WTC11 (cell line): ENCODE measurements at regions not wholly inside any gene's neighbourhood (a gene's known extent, or its start where the extent isn't known, plus 50 kb on each side); places are given as distances from the start of the nearest gene placed in this dataset.

Experiments
- ATAC-seq: fragments of 200-7000 bp; cut with Tn5 transposase; 2 replicates; pipeline ENCODE4 v1.10.0; 2021; ENCODE audit warnings: mild to moderate bottlenecking, moderate library complexity
- CTCF ChIA-PET: fragments of 300-600 bp; sonication (Branson Sonifier 250); formaldehyde crosslinking; loops from one replicate; lab custom pipeline; 2021; ENCODE audit warnings: antibody characterized with exemption; lab: Charles Lee
- POLR2A ChIA-PET: fragments of 350-600 bp; sonication (Branson Sonifier 250); formaldehyde crosslinking; loops from one replicate; lab custom pipeline; 2021; ENCODE audit warnings: antibody characterized with exemption; lab: Charles Lee
- DNase-seq: peaks from one replicate; pipeline ENCODE4 v3.0.0; 2021; ENCODE audit warnings: low spot score
- H3K27ac Mint-ChIP-seq: 2 replicates; pipeline ENCODE4 v1.8.0; 2021; ENCODE audit warnings: mixed read lengths
- H3K27me3 Mint-ChIP-seq: 2 replicates; pipeline ENCODE4 v1.8.0; 2021; ENCODE audit warnings: low read depth, mild to moderate bottlenecking, moderate library complexity, mixed read lengths
- H3K36me3 Mint-ChIP-seq: 2 replicates; pipeline ENCODE4 v1.8.0; 2021; ENCODE audit warnings: mixed read lengths
- H3K4me1 Mint-ChIP-seq: 2 replicates; pipeline ENCODE4 v1.8.0; 2022; ENCODE audit warnings: mixed read lengths
- H3K4me3 Mint-ChIP-seq: 2 replicates; pipeline ENCODE4 v1.8.0; 2021; ENCODE audit warnings: mild to moderate bottlenecking, moderate library complexity, mixed read lengths
- H3K9me3 Mint-ChIP-seq: 2 replicates; pipeline ENCODE4 v1.8.0; 2021; ENCODE audit warnings: mixed read lengths
- FOXJ3 ChIP-seq: sonication (generic); formaldehyde crosslinking; IDR thresholded peaks from 2 replicates; pipeline ENCODE4 v1.9.0; 2021; ENCODE audit warnings: missing genetic modification reagents, mild to moderate bottlenecking, borderline replicate concordance
- GABPB1 ChIP-seq: sonication (generic); formaldehyde crosslinking; IDR thresholded peaks from 2 replicates; pipeline ENCODE4 v1.8.1; 2023; ENCODE audit warnings: mild to moderate bottlenecking, missing genetic modification reagents
- GRHL2 ChIP-seq: fragments of 250-450 bp; sonication (Bioruptor Pico); IDR thresholded peaks from 2 replicates; pipeline ENCODE4 v1.8.0; 2022; ENCODE audit warnings: mild to moderate bottlenecking, moderate library complexity; ENCODE audit not compliant: insufficient replicate concordance, severe bottlenecking
- IRF2 ChIP-seq: sonication (generic); formaldehyde crosslinking; IDR thresholded peaks from 2 replicates; pipeline ENCODE4 v1.8.0; 2022; ENCODE audit warnings: low read depth, missing genetic modification reagents, borderline replicate concordance
- KAT7 ChIP-seq: sonication (generic); formaldehyde crosslinking; IDR thresholded peaks from 2 replicates; pipeline ENCODE4 v1.8.1; 2023; ENCODE audit warnings: missing genetic modification reagents, mild to moderate bottlenecking, borderline replicate concordance
- NFE2L1 ChIP-seq: sonication (generic); formaldehyde crosslinking; IDR thresholded peaks from 2 replicates; pipeline ENCODE4 v1.8.1; 2023; ENCODE audit warnings: missing genetic modification reagents
- NFYB ChIP-seq: sonication (generic); formaldehyde crosslinking; conservative IDR thresholded peaks from 2 replicates; pipeline ENCODE4 v1.8.0; 2022; ENCODE audit warnings: low read depth, missing genetic modification reagents
- NR1H2 ChIP-seq: sonication (generic); formaldehyde crosslinking; IDR thresholded peaks from 2 replicates; pipeline ENCODE4 v1.9.0; 2021; ENCODE audit warnings: mild to moderate bottlenecking, moderate library complexity, missing genetic modification reagents
- PRRX2 ChIP-seq: fragments of 250-450 bp; sonication (Bioruptor Pico); IDR thresholded peaks from 2 replicates; pipeline ENCODE4 v1.8.0; 2021; ENCODE audit warnings: mild to moderate bottlenecking
- SMAD3 ChIP-seq: sonication (generic); formaldehyde crosslinking; IDR thresholded peaks from 2 replicates; pipeline ENCODE4 v1.8.0; 2022; ENCODE audit warnings: missing genetic modification reagents, mild to moderate bottlenecking, borderline replicate concordance
- TEAD1 ChIP-seq: sonication (generic); formaldehyde crosslinking; IDR thresholded peaks from 2 replicates; pipeline ENCODE4 v1.8.0; 2022; ENCODE audit warnings: mild to moderate bottlenecking, missing genetic modification reagents
- TEAD4 ChIP-seq: sonication (generic); formaldehyde crosslinking; IDR thresholded peaks from 2 replicates; pipeline ENCODE4 v1.8.0; 2022; ENCODE audit warnings: mild to moderate bottlenecking, missing genetic modification reagents
- TF ChIP-seq, protein P1 (sequence below): sonication (generic); formaldehyde crosslinking; conservative IDR thresholded peaks from 2 replicates; pipeline ENCODE4 v1.8.1; 2023; ENCODE audit warnings: mild to moderate bottlenecking, low read depth, missing genetic modification reagents, moderate library complexity
- TF ChIP-seq, protein P2 (sequence below): sonication (generic); formaldehyde crosslinking; IDR thresholded peaks from 2 replicates; pipeline ENCODE4 v1.8.0; 2023; ENCODE audit warnings: mild to moderate bottlenecking, missing genetic modification reagents
- TF ChIP-seq, protein P3 (sequence below): sonication (generic); formaldehyde crosslinking; IDR thresholded peaks from 2 replicates; pipeline ENCODE4 v1.8.1; 2022; ENCODE audit warnings: low read depth, mild to moderate bottlenecking, moderate library complexity, missing genetic modification reagents, borderline replicate concordance
- TF ChIP-seq, protein P4 (sequence below): fragments of 250-450 bp; sonication (Bioruptor Pico); IDR thresholded peaks from 2 replicates; pipeline ENCODE4 v2.1.2; 2022; ENCODE audit warnings: mild to moderate bottlenecking, moderate library complexity
- TF ChIP-seq, protein P5 (sequence below): sonication (generic); formaldehyde crosslinking; IDR thresholded peaks from 2 replicates; pipeline ENCODE4 v1.8.1; 2022; ENCODE audit warnings: low read depth, missing genetic modification reagents, borderline replicate concordance
- TF ChIP-seq, protein P6 (sequence below): sonication (generic); formaldehyde crosslinking; IDR thresholded peaks from 2 replicates; pipeline ENCODE4 v1.8.0; 2022; ENCODE audit warnings: mild to moderate bottlenecking, missing genetic modification reagents
- TF ChIP-seq, protein P7 (sequence below): fragments of 200-600 bp; IDR thresholded peaks from 2 replicates; pipeline ENCODE4 v1.8.0; 2022; ENCODE audit warnings: antibody characterized with exemption

DNA sequence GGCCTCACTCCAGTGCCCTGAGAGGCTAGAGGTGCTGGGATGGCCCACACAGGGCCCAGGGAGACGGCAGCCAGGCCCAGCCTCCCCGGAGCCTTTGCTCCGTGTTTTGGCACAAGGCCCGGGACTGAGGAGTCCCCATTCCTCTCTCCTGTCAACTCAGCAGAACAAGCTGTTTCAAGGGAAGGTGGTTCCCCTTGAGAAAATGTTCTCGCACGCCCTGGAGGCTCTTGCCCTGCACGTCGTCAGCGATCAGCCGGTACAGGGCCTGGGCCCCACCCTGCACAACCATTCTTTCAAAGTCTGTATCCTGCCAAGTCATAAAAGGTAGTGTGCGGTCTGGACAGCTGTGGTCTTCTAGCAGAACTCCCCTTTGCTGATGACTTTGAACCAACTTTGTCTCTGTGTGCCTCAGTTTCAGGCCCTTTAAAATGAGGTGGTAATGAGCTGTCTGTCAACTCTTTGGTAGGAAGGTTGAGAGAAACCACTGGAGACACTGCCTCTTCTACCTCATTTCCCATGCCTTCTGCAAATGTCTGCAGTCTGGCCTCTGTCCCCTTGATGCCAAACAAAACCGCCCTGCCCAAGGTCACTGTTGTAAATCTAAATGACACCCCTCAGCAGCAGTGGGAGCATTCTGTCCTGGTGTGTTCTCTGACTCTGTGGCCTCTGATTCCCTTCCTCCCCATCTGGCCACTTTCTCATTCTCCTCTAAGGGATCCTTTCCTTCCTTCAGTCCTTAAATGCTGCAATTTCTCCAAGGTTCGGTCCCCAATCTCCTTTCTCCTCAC lies 138.6 kb upstream of the JUN start:
- POLR2A ChIA-PET, result no interaction called here
- no peaks in the 10 kb centered on the region for H3K4me1 Mint-ChIP-seq
- ATAC-seq (no peak), DNase-seq (no peak)
- TF ChIP-seq, protein P1, sequence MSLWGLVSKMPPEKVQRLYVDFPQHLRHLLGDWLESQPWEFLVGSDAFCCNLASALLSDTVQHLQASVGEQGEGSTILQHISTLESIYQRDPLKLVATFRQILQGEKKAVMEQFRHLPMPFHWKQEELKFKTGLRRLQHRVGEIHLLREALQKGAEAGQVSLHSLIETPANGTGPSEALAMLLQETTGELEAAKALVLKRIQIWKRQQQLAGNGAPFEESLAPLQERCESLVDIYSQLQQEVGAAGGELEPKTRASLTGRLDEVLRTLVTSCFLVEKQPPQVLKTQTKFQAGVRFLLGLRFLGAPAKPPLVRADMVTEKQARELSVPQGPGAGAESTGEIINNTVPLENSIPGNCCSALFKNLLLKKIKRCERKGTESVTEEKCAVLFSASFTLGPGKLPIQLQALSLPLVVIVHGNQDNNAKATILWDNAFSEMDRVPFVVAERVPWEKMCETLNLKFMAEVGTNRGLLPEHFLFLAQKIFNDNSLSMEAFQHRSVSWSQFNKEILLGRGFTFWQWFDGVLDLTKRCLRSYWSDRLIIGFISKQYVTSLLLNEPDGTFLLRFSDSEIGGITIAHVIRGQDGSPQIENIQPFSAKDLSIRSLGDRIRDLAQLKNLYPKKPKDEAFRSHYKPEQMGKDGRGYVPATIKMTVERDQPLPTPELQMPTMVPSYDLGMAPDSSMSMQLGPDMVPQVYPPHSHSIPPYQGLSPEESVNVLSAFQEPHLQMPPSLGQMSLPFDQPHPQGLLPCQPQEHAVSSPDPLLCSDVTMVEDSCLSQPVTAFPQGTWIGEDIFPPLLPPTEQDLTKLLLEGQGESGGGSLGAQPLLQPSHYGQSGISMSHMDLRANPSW, result no peak
- TF ChIP-seq NFYB (CRISPR knock-in tag), result no peak
- TF ChIP-seq, protein P2, sequence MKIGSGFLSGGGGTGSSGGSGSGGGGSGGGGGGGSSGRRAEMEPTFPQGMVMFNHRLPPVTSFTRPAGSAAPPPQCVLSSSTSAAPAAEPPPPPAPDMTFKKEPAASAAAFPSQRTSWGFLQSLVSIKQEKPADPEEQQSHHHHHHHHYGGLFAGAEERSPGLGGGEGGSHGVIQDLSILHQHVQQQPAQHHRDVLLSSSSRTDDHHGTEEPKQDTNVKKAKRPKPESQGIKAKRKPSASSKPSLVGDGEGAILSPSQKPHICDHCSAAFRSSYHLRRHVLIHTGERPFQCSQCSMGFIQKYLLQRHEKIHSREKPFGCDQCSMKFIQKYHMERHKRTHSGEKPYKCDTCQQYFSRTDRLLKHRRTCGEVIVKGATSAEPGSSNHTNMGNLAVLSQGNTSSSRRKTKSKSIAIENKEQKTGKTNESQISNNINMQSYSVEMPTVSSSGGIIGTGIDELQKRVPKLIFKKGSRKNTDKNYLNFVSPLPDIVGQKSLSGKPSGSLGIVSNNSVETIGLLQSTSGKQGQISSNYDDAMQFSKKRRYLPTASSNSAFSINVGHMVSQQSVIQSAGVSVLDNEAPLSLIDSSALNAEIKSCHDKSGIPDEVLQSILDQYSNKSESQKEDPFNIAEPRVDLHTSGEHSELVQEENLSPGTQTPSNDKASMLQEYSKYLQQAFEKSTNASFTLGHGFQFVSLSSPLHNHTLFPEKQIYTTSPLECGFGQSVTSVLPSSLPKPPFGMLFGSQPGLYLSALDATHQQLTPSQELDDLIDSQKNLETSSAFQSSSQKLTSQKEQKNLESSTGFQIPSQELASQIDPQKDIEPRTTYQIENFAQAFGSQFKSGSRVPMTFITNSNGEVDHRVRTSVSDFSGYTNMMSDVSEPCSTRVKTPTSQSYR (CRISPR knock-in tag), result no peak
- TF ChIP-seq, protein P3, sequence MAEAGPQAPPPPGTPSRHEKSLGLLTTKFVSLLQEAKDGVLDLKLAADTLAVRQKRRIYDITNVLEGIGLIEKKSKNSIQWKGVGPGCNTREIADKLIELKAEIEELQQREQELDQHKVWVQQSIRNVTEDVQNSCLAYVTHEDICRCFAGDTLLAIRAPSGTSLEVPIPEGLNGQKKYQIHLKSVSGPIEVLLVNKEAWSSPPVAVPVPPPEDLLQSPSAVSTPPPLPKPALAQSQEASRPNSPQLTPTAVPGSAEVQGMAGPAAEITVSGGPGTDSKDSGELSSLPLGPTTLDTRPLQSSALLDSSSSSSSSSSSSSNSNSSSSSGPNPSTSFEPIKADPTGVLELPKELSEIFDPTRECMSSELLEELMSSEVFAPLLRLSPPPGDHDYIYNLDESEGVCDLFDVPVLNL (CRISPR knock-in tag), result no peak
- no peak for TF ChIP-seq PRRX2 (CRISPR knock-in tag)
- TF ChIP-seq FOXJ3 (CRISPR knock-in tag), result no peak
- no peak for TF ChIP-seq TEAD4
- no peak for TF ChIP-seq NFE2L1
- TF ChIP-seq, protein P4, sequence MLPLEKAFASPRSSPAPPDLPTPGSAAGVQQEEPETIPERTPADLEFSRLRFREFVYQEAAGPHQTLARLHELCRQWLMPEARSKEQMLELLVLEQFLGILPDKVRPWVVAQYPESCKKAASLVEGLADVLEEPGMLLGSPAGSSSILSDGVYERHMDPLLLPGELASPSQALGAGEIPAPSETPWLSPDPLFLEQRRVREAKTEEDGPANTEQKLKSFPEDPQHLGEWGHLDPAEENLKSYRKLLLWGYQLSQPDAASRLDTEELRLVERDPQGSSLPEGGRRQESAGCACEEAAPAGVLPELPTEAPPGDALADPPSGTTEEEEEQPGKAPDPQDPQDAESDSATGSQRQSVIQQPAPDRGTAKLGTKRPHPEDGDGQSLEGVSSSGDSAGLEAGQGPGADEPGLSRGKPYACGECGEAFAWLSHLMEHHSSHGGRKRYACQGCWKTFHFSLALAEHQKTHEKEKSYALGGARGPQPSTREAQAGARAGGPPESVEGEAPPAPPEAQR, result no peak
- TF ChIP-seq GABPB1 (CRISPR knock-in tag), result no peak
- no peak for TF ChIP-seq NR1H2 (CRISPR knock-in tag)
- peaks cover 6% of the 10 kb centered on the region for H3K9me3 Mint-ChIP-seq
- CTCF ChIA-PET, result no interaction called here
- H3K4me3 Mint-ChIP-seq, result no peak overlapping the region
- peaks cover 2% of the 10 kb centered on the region; the same call in 1 of the 2 replicates for H3K27me3 Mint-ChIP-seq
- no peak overlapping the region for H3K27ac Mint-ChIP-seq
- H3K36me3 Mint-ChIP-seq, result no peaks in the 10 kb centered on the region

DNA sequence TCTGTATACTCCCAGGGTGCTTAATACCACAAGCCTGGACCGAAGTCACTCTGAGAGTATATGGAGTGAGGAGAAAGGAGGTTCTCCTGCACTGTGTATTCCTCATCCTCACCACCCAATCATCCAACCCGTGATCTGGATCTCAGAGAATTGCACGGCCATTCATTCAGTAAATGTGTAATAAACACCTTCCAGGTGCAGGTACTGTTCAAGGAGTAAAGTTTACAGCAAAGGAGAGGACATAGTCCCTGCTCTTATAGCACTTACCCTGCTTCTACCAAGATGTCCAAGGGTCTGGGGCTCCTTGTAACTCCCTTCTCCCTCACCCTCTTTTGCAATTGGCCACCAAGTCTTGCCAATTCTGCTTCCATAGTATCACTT lies 139.2 kb upstream of the JUN start:
- no peaks in the 10 kb centered on the region for H3K36me3 Mint-ChIP-seq
- POLR2A ChIA-PET, result no interaction called here
- no peak overlapping the region for H3K27ac Mint-ChIP-seq
- no peak for ATAC-seq
- peaks cover 6% of the 10 kb centered on the region for H3K9me3 Mint-ChIP-seq
- H3K4me1 Mint-ChIP-seq, result no peaks in the 10 kb centered on the region
- no peak for DNase-seq
- peaks cover 2% of the 10 kb centered on the region; the same call in 1 of the 2 replicates for H3K27me3 Mint-ChIP-seq
- CTCF ChIA-PET, result no interaction called here
- no peak overlapping the region for H3K4me3 Mint-ChIP-seq
- TF ChIP-seq, protein P5, sequence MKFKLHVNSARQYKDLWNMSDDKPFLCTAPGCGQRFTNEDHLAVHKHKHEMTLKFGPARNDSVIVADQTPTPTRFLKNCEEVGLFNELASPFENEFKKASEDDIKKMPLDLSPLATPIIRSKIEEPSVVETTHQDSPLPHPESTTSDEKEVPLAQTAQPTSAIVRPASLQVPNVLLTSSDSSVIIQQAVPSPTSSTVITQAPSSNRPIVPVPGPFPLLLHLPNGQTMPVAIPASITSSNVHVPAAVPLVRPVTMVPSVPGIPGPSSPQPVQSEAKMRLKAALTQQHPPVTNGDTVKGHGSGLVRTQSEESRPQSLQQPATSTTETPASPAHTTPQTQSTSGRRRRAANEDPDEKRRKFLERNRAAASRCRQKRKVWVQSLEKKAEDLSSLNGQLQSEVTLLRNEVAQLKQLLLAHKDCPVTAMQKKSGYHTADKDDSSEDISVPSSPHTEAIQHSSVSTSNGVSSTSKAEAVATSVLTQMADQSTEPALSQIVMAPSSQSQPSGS (CRISPR knock-in tag), result no peak
- TF ChIP-seq TEAD1 (CRISPR knock-in tag) (no peak), IRF2 (CRISPR knock-in tag) (no peak), SMAD3 (no peak), GRHL2 (no peak), TEAD4 (no peak), KAT7 (CRISPR knock-in tag) (no peak)
- TF ChIP-seq, protein P6, sequence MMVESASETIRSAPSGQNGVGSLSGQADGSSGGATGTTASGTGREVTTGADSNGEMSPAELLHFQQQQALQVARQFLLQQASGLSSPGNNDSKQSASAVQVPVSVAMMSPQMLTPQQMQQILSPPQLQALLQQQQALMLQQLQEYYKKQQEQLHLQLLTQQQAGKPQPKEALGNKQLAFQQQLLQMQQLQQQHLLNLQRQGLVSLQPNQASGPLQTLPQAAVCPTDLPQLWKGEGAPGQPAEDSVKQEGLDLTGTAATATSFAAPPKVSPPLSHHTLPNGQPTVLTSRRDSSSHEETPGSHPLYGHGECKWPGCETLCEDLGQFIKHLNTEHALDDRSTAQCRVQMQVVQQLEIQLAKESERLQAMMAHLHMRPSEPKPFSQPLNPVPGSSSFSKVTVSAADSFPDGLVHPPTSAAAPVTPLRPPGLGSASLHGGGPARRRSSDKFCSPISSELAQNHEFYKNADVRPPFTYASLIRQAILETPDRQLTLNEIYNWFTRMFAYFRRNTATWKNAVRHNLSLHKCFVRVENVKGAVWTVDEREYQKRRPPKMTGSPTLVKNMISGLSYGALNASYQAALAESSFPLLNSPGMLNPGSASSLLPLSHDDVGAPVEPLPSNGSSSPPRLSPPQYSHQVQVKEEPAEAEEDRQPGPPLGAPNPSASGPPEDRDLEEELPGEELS, result no peak
- TF ChIP-seq, protein P7, sequence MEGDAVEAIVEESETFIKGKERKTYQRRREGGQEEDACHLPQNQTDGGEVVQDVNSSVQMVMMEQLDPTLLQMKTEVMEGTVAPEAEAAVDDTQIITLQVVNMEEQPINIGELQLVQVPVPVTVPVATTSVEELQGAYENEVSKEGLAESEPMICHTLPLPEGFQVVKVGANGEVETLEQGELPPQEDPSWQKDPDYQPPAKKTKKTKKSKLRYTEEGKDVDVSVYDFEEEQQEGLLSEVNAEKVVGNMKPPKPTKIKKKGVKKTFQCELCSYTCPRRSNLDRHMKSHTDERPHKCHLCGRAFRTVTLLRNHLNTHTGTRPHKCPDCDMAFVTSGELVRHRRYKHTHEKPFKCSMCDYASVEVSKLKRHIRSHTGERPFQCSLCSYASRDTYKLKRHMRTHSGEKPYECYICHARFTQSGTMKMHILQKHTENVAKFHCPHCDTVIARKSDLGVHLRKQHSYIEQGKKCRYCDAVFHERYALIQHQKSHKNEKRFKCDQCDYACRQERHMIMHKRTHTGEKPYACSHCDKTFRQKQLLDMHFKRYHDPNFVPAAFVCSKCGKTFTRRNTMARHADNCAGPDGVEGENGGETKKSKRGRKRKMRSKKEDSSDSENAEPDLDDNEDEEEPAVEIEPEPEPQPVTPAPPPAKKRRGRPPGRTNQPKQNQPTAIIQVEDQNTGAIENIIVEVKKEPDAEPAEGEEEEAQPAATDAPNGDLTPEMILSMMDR, result no peak
